Sciatic nerve (tissue), 2 donors: ENCODE measurements at regions not wholly inside any gene's neighbourhood (a gene's known extent, or its start where the extent isn't known, plus 50 kb on each side); places are given as distances from the start of the nearest gene placed in this dataset.

ENCODE experiments used
- ATAC-seq: fragments of 200-7000 bp; cut with Tn5 transposase; one replicate; pipeline ENCODE4 v1.9.1; 2020; ENCODE audit warnings: mild to moderate bottlenecking, moderate library complexity
- DNase-seq: peaks from one replicate; pipeline ENCODE4 v3.0.0-alpha.2; 2020; ENCODE audit warnings: low spot score
- intact Hi-C: fragments of 100-400 bp; cut with DNase I; formaldehyde crosslinking; loops from one replicate; pipeline ENCODE4 v1.14.2; 2022
- donor health status: DM: no; HTN: no; CAD: no.
- donor health status: DM: no; HTN: no; CAD: no.

DNA sequence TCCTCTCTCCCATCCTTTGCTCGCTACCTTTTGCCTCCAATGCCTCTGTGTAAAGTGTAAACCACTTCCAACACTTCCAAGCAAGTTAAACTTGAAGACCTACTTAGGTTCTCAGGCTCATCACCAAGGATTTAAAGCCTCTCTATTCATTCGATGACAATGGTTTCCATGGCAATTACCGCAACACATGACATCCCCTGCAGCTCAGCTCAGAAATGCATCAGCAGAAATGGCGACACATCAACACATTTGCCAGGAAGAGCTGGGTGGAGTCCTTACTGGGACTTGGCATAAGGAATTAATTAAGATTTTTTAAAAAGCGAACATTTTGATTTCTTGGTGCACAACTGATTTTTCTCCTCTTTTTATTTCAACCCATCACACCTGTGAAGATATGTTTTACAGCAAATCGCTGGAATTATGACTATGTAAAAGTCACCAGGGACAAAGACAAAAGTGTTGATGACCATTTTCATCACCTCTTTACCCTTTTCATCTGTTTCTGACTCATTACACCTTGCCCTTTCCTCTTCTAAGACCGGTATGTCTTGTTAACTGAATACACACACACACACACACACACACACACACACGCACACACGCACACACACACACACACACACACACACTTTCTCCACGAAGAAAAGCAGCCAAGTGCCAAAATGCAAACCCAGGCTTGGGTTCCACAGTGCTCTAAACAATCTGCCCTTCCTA lies 453.4 kb upstream of the CELF2 start:
- ATAC-seq, result no peak
- no peak for DNase-seq
- intact Hi-C loops, result no loop called here

GRCh38 chr10:10576937-10577336 lies 440.7 kb upstream of the CELF2 start:
- intact Hi-C loops, result no loop called here
- DNase-seq (no peak), ATAC-seq (no peak)

DNA sequence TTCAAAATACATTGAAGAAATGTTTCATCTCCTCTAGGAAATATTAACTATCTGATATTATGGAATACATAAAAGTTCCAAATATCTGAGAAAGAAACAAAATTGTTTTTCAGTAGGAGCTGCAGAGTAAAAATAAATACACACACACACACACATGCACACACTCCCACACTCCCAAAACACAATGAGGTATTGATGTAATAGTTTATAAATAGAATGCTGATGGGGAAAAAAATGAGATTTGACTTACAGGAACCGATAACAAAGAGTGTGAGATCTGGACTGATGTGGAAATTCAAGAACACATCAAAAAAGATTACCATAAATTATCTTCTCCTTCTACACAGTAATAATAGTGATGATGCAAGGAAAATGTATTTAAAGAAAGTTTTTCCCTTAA lies 438.0 kb upstream of the CELF2 start:
- intact Hi-C loops, result no loop called here
- no peak for ATAC-seq

GRCh38 chr10:10584161-10584560 lies 433.5 kb upstream of the CELF2 start:
- intact Hi-C loops, result no loop called here
- no peak for ATAC-seq
- no peak for DNase-seq

More for the DNA sequence above, 438.0 kb upstream of the CELF2 start:
- no peak for DNase-seq

DNA sequence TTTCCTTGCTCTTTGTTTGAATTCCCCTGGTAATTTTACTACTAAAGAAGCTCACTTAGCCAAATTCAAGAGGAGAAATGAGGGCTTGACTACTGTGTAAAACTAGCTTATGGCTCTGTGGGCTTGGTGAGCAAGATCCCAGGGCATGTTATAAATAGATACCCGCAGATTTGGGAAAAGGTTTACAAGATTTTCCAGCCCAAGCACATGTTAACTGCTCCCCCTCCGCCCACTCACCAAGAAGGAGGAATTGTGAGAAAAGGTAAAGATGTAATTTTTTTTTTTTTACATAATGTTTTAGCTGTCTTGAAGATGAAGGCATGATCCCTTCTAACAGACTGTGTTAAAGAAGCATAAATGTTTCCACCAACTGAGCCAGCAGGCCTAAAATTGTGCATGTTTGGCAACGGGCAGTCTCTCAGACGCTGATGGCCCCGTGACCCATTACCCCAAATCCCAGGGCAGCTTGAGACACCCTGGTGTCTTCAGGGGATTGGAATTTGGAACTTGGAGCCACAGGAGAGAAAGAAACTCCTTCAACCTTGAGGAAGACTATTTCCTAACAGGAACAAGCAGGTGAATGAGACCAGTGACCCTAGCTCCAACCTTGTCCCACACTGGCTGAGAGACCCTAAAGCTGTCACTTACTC lies 429.8 kb upstream of the CELF2 start:
- intact Hi-C loops, result no loop called here
- ATAC-seq (no peak), DNase-seq (no peak)

GRCh38 chr10:10589540-10590303 lies 427.9 kb upstream of the CELF2 start:
- DNase-seq, result no peak
- intact Hi-C loops, result no loop called here
- ATAC-seq, result peak; percentile 31

DNA sequence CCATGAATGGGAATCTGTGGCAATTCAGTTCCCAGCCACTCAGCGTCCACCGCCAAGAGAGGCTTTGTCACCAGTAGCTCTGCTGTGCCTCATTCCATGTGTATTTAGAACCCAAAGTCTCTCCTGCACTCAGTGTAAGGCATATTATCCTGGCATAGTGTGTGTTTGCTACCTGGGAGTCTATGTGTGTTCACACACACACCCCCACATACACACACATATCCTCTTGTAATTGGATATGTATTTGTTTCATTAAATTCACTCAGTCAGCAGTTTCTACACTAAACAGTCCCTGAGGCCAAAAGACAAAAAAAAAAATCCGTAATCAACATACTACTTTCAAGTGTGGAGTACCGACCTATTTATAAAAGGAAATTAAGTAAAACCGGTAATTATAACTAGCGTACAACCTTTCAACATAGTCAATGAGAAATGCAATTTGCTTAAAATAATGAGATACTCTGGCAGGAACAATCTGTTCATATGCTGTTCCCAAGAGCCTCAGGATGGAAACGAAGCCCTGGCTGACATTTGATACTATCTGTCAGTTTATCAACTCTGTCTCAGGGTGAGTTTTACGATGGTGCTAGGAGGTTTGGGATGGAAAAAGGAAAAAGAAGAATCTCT lies 425.8 kb upstream of the CELF2 start:
- DNase-seq (no peak), ATAC-seq (peak; percentile 82)
- intact Hi-C loops, result no loop called here

DNA sequence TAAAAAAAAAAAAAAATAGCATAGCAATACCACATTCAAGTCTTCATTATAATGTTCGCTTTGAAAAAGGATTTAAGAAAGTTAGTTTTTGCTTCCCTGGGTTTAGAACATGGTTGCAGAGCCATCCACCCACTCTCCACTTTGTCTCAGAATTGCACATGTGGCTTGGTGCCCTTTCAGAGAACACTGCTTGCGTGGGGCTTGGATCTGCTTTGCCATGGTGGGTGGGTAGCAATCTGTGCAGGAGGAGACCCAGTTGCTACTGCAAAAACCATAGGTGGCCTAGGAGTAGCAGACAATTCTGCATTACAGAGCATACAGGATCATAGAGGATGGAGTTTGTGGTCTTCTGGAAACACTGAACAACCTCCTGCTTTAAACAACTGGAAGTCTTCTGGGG lies 421.4 kb upstream of the CELF2 start:
- DNase-seq, result no peak
- ATAC-seq, result no peak
- intact Hi-C loops, result no loop called here

DNA sequence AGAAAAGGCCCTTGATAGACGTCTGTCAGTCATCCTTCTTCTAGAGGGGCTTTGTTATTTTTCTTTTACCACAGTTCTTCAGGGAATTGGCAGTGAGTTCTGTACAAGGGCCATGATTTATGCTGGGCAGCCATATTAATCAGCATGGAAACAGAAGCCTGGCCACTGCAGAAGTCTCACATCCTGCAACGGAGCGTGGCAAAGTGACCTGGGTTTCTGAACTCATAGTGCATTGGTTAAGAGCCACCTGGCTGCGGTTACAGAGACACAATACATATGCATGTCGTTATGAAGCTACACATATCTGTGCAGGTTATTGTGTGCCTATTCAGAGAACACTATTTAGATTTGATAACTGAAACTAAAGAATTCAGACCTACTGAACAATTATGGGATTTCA lies 419.4 kb upstream of the CELF2 start:
- intact Hi-C loops, result no loop called here
- DNase-seq, result no peak
- no peak for ATAC-seq

DNA sequence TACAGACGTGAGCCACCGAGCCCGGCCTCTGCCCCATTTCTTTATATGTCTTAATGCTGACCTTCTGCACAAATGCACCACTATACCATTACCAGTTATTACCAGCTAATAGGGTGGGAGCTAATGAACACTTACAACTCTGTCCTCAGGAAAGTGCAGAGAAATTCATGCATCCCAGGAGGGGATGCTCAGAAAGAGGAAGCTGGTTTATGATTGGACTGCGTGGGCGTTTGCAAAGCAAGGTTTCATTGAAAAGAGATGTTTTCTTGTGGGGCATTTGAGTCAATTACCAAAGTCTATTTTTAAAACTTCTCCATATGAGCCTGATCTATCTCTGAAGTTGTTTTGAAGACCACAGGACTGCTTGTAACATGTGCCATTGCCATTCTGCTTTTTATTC lies 417.7 kb upstream of the CELF2 start:
- DNase-seq (no peak), ATAC-seq (no peak)
- intact Hi-C loops, result no loop called here

DNA sequence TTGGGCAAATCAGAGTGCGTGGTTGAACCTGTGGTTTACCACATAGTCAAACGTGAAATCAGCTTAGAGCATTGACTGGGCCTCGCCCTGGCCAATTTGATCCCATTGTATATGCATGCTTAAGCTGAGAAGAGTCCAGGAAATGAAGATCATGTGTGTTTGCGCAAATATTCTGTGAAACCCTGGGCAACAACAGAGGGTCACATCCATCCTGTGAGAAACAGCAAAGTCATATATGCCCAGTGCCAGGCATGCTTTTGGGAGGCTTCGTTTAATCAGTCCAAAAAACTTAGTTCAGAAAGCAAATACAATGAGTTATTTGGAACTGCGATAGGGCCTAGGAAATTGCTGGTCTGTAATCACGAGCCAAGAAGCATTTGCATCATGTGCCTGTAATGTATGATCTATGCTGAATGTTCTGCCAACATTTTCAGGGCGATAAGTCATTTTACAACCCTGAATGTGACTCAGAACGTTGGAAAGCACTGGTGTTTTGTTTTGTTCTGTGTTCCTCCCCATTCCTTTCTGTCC lies 412.1 kb upstream of the CELF2 start:
- no peak for DNase-seq
- ATAC-seq, result peak; percentile 91
- intact Hi-C loops, result no loop called here

DNA sequence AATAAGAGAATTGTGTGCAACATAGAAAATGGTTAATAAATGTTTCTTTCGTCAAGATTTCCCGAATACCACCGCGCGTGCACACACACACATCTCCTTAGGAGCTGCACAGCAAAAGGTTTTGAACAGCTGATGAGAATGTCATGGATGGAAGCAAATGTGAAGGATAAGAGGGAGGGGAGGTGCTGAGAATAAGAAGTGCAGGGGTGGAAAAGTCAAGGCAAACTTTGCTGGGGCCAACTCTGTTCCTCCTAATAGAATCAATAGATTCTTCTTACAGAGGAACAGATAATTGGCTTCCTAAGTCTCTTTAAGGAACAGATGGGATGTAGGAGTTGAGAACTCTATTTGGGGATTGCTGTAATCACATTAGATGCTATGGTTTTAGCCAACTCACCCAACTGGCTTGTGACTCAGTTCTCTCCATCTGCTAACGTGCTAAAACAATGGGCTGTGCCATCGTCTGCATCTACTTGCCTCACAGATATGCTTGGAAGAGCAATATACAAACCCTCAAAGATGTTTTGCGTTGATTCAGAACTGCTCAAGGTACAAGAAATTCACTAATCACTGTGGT lies 408.2 kb upstream of the CELF2 start:
- intact Hi-C loops, result no loop called here
- ATAC-seq (no peak), DNase-seq (no peak)

- intact Hi-C loops, result no loop called here
- DNase-seq, result no peak
- no peak for ATAC-seq
Measured at GRCh38 chr10:10610171-10610570, 407.5 kb upstream of the CELF2 start.

DNA sequence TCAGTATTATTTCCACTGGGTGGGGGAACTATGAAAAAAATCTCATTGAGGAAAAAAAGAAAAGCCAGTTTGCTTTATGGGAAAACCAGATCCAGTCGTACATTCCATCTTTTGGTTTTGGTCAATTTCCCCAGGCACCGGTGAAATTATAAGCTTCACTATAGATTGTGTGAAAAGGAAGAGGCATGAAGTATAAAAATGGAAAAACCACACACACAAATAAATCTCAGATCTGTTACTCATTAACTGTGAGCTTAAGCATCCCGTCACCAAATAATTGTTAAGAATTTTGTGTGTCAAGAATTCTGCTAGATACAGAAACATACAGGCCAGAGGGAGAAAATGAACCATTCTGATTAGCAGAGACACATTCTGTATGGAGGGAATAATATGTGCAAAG lies 405.5 kb upstream of the CELF2 start:
- no peak for ATAC-seq
- intact Hi-C loops, result no loop called here

GRCh38 chr10:10613656-10614244 lies 403.9 kb upstream of the CELF2 start:
- DNase-seq, result no peak
- ATAC-seq, result no peak
- intact Hi-C loops, result no loop called here

More for the DNA sequence above, 405.5 kb upstream of the CELF2 start:
- DNase-seq, result no peak

- DNase-seq (no peak), ATAC-seq (no peak)
- intact Hi-C loops, result no loop called here
Measured at GRCh38 chr10:10617686-10618085, 400.0 kb upstream of the CELF2 start.

GRCh38 chr10:10618139-10618538 lies 399.5 kb upstream of the CELF2 start:
- intact Hi-C loops, result no loop called here
- DNase-seq, result no peak
- no peak for ATAC-seq

DNA sequence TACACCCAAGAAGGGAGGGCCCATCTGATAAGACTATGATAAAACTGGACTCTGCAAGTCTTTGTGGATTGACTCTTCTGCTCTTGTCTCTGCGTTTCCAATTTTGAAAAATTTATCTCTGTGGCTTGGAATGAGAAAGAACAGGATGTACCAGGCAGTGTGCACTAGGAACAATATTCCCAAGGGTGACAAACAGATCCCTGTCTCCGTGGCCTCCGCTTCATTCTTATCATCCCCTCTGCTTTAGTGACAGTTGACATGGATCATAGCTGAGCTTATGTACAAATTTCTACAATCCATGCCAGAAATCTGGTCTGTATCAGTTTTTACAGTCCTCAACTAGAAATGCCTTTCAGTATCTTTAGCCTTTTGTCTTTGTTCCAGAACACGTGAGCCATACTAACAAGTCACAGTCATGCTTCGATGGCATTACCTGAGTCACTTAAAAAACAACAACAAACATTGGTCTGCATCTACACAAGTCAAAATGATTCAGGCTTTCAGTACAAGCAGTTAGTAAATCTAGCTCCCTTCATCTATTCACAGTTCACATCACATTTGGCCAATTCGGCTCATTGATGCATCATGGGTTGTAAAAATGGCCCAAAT lies 393.6 kb upstream of the CELF2 start:
- ATAC-seq (peak; percentile 52), DNase-seq (no peak)
- intact Hi-C loops, result no loop called here
